Esophagus muscularis mucosa (tissue), 4 donors: ENCODE measurements at regions not wholly inside any gene's neighbourhood (a gene's known extent, or its start where the extent isn't known, plus 50 kb on each side); places are given as distances from the start of the nearest gene placed in this dataset.

Experiments
- DNase-seq: peaks from one replicate; pipeline ENCODE4 v3.0.0-alpha.2; 2017; ENCODE audit errors: extremely low spot score
- H3K27ac ChIP-seq, 4 donors: fragments of 200-600 bp; sonication (generic); replicated peaks in 1 of 4; 1 replicate in 3 of 4; 2 replicates in 1 of 4; pipeline ENCODE4 v1.5.1; 2016 to 2019; ENCODE audit warnings: mild to moderate bottlenecking in 1 of 4
- H3K27me3 ChIP-seq, 4 donors: fragments of 200-600 bp; sonication (generic); one replicate each; pipeline versions ENCODE4 v1.5.1 to v1.6.0; 2016 to 2019
- H3K36me3 ChIP-seq, 4 donors: fragments of 200-600 bp; sonication (generic); one replicate each; pipeline ENCODE4 v1.5.1; 2016 to 2019
- H3K4me1 ChIP-seq, 4 donors: fragments of 200-600 bp; sonication (generic); one replicate each; pipeline ENCODE4 v1.5.1; 2016 to 2019
- H3K4me3 ChIP-seq, 4 donors: fragments of 200-600 bp; sonication (generic); 1 replicate in 2 of 4; 2 replicates in 2 of 4; pipeline ENCODE4 v1.5.1; 2016 to 2019; ENCODE audit warnings: mild to moderate bottlenecking in 4 of 4, moderate library complexity in 1 of 4
- H3K9me3 ChIP-seq, 4 donors: fragments of 200-600 bp; sonication (generic); 1 replicate in 3 of 4; 2 replicates in 1 of 4; pipeline ENCODE4 v1.5.1; 2016 to 2019
- EP300 ChIP-seq: sonication (generic); formaldehyde crosslinking; IDR thresholded peaks from one replicate; pipeline ENCODE4 v1.6.1; 2017; ENCODE audit warnings: antibody characterized with exemption
- POLR2A ChIP-seq: fragments of 450-650 bp; IDR thresholded peaks from one replicate; pipeline ENCODE4 v1.6.1; 2017; ENCODE audit warnings: antibody characterized with exemption, moderate library complexity, mild to moderate bottlenecking, low read depth
- POLR2AphosphoS5 ChIP-seq, 2 donors: sonication (generic); formaldehyde crosslinking; IDR thresholded peaks; one replicate each; pipeline ENCODE4 v1.6.1; 2017; ENCODE audit warnings: antibody characterized with exemption in 2 of 2
- WGBS: methylation state at CpG from one replicate; pipeline ENCODE4 v1.1.5; 2018; 5-methylcytosine and 5-hydroxymethylcytosine counted together
- intact Hi-C: fragments of 100-400 bp; cut with DNase I; formaldehyde crosslinking; loops from one replicate; pipeline ENCODE4 v1.15.1; 2023
- TF ChIP-seq, protein P1 (sequence below), 3 experiments: fragments of 200-600 bp in 2 of 3; fragments of 450-650 bp in 1 of 3; sonication (generic) in 2 of 3; IDR thresholded peaks; one replicate each; pipeline ENCODE4 v1.5.1; 2017 to 2019; ENCODE audit warnings: antibody characterized with exemption in 3 of 3, mild to moderate bottlenecking in 2 of 3, moderate library complexity in 1 of 3

DNA sequence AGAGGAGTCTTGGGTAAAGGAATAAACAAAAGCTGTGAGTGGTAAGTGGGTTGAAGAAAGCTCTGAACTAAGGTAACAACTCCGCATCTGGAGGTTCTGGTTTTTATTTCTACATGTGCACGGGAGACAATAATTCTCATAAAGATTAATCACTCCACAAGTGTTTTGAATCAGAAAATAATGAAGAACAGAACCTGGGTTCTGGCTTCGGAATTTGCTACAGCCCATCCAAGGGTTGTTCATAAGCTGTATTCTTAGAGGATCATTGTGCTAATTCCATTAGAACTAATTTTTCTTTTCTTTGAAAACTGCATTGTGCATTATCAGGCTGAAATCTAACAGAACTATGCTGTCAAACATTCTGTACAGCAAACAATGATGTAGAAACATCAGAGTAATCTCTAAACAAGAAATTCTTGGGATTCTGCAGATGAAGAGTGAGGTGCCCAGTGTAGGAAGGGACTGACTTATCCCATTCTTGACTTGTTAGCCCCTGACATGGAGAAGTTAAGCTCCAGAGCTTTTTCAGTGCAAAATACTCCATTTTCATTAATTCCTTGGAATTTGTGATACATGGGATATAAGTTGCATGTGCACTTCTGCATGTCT lies 368.2 kb downstream of the COG6 start:
- H3K27ac ChIP-seq = no peak overlapping the region
- peaks cover 0 to 6% (median 0%) of the 10 kb centered on the region in 4 donors for H3K9me3 ChIP-seq
- TF ChIP-seq, protein P1, sequence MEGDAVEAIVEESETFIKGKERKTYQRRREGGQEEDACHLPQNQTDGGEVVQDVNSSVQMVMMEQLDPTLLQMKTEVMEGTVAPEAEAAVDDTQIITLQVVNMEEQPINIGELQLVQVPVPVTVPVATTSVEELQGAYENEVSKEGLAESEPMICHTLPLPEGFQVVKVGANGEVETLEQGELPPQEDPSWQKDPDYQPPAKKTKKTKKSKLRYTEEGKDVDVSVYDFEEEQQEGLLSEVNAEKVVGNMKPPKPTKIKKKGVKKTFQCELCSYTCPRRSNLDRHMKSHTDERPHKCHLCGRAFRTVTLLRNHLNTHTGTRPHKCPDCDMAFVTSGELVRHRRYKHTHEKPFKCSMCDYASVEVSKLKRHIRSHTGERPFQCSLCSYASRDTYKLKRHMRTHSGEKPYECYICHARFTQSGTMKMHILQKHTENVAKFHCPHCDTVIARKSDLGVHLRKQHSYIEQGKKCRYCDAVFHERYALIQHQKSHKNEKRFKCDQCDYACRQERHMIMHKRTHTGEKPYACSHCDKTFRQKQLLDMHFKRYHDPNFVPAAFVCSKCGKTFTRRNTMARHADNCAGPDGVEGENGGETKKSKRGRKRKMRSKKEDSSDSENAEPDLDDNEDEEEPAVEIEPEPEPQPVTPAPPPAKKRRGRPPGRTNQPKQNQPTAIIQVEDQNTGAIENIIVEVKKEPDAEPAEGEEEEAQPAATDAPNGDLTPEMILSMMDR (IDR thresholded peaks at IDR 0.05) = no peak
- TF ChIP-seq POLR2AphosphoS5 (IDR thresholded peaks at IDR 0.05) (no peak), EP300 (no peak), POLR2A (no peak)
- 84% methylated on average over 3 of the region's 3 CpGs for WGBS
- DNase-seq = no peak
- H3K4me3 ChIP-seq = no peak overlapping the region
- no peaks in the 10 kb centered on the region for H3K4me1 ChIP-seq
- H3K36me3 ChIP-seq = no peaks in the 10 kb centered on the region
- intact Hi-C loops = no loop called here
- H3K27me3 ChIP-seq = no peaks in the 10 kb centered on the region

DNA sequence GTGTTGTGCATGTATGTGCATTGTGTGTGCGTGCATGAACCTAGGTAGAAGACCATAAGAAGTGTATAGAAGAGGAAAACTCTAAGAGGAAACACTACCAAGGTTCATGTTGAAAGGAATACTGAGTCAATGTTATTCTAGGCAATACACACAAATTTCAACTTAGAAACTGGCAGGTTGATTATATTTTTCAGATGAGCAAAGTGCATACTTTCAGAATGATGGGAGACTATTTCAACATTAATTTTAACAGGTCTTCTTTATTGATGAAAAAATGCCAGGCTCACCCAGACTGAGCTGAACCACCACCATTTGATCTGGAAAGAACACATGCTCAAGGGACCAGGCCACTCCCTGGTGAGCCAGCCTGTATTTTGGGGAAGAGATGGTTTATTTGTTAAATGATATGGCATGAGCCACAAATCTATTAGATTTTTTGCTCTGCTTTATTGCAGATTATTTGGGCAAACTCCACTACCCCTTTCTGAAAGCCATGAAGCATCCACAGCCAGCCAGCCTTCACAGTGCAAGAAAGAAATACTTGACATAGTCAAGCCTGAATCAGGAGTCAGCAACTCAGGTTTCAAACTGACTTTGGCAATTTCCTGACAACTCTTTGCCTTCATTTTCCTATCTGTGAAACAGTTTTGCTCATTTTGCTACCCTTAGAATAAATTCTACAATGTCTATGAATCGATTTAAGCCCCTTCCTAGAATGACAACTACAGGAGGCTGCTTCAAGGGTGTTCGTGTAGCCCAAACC lies 368.9 kb downstream of the COG6 start:
- WGBS = 97% methylated on average over 3 of the region's 3 CpGs
- TF ChIP-seq, protein P1 (IDR thresholded peaks at IDR 0.05) = no peak
- no peak for TF ChIP-seq POLR2A
- no peak for TF ChIP-seq POLR2AphosphoS5 (IDR thresholded peaks at IDR 0.05)
- TF ChIP-seq EP300 = no peak
- peaks cover 0 to 6% (median 0%) of the 10 kb centered on the region in 4 donors for H3K9me3 ChIP-seq
- DNase-seq = no peak
- intact Hi-C loops = no loop called here
- H3K27me3 ChIP-seq = no peaks in the 10 kb centered on the region
- H3K4me3 ChIP-seq = no peak overlapping the region
- no peaks in the 10 kb centered on the region for H3K4me1 ChIP-seq
- no peak overlapping the region for H3K27ac ChIP-seq
- H3K36me3 ChIP-seq = no peaks in the 10 kb centered on the region

DNA sequence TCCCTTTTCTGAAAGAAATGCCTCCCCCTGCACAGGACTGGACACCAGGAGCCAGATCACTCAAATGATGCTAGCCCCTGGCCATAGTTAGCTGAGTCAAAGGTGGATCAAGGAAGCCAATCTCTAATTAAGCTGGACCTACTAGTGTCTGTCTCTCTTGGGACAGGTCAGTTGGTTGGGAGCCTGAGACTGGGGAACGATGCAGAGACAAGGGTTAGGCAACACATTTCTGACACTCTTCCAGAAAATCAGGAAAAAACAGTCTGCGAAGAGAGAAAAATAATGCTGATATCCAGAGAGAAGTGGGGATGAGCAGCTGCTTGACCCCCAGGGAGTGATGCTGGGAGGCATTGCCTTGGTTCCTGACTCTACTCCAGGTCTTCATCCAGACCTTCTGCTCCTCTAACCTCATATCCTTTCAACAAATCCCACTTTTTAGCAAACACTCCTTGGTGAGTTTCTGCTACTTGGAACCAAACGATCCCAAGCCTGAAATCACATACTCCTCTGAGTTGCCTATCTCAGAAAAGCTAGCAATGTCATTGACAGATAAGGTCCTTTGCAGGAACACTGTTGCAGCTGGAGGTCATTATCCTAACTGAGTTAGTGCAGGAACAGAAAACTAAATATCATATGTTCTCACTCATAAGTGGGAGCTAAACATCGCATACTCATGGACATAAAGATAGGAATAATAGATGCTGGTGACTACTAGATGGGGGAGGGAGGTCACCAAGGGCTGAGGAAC lies 369.7 kb downstream of the COG6 start:
- no peaks in the 10 kb centered on the region for H3K27me3 ChIP-seq
- DNase-seq = no peak
- WGBS = 69% methylated on average over 4 of the region's 4 CpGs
- no peaks in the 10 kb centered on the region for H3K4me1 ChIP-seq
- H3K9me3 ChIP-seq = peaks cover 0 to 6% (median 0%) of the 10 kb centered on the region in 4 donors
- no peaks in the 10 kb centered on the region for H3K36me3 ChIP-seq
- H3K4me3 ChIP-seq = no peak overlapping the region
- no peak overlapping the region for H3K27ac ChIP-seq
- TF ChIP-seq POLR2A = no peak
- TF ChIP-seq, protein P1 (IDR thresholded peaks at IDR 0.05) = no peak
- TF ChIP-seq POLR2AphosphoS5 (IDR thresholded peaks at IDR 0.05) = no peak
- no peak for TF ChIP-seq EP300
- intact Hi-C loops = no loop called here

DNA sequence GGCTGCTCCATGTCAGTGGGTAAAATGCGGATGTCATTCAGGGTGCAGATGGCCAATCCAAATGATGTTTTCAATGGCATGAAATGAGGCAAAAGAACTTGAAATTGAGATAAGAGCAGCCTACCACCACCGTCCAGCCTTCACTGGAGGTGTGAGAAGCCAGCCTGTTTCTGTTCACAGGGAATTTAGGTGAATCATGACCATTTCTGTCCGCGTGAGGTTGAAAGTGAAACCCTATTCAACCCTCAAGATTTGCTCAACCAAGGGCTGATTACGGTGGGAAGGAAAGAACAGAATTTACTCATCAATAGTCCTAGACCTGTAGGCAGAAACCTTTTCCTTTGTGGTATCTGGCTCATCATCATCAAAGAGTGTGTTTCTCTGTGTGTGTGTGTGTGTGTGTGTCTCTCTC lies 370.7 kb downstream of the COG6 start:
- TF ChIP-seq POLR2AphosphoS5 (IDR thresholded peaks at IDR 0.05) = no peak
- no peak for TF ChIP-seq EP300
- no peak for TF ChIP-seq POLR2A
- TF ChIP-seq, protein P1 (IDR thresholded peaks at IDR 0.05) = no peak
- intact Hi-C loops = no loop called here
- no peaks in the 10 kb centered on the region for H3K4me1 ChIP-seq
- H3K36me3 ChIP-seq = no peaks in the 10 kb centered on the region
- H3K9me3 ChIP-seq = peaks cover 0 to 6% (median 0%) of the 10 kb centered on the region in 4 donors
- H3K27ac ChIP-seq = no peak overlapping the region
- 94% methylated on average over 5 of the region's 5 CpGs for WGBS
- no peak overlapping the region for H3K4me3 ChIP-seq
- H3K27me3 ChIP-seq = no peaks in the 10 kb centered on the region
- DNase-seq = no peak
